H1 (cell line): ENCODE measurements at regions not wholly inside any gene's neighbourhood (a gene's known extent, or its start where the extent isn't known, plus 50 kb on each side); places are given as distances from the start of the nearest gene placed in this dataset.

ENCODE experiments used
- CTCF ChIA-PET: fragments of 300-600 bp; sonication (Branson Sonifier 250); formaldehyde crosslinking; loops from one replicate; lab custom pipeline; 2021; ENCODE audit not compliant: partially characterized antibody; lab: Charles Lee
- POLR2A ChIA-PET: fragments of 300-600 bp; sonication (Branson Sonifier 250); formaldehyde crosslinking; loops from one replicate; lab custom pipeline; 2021; ENCODE audit warnings: inconsistent platforms; ENCODE audit not compliant: partially characterized antibody; lab: Charles Lee
- DNase-seq, 2 experiments: peaks; one replicate each; pipeline versions ENCODE4 v3.0.0 to v3.0.0-alpha.2; 2010 to 2022; ENCODE audit warnings: low spot score in 2 of 2, low read depth in 1 of 2, mixed read lengths in 1 of 2
- FAIRE-seq: peaks from 2 replicates; lab custom pipeline; 2011; peaks lifted over from hg19 to GRCh38; lab: Jason Lieb, UNC
- H2AFZ ChIP-seq: 2 replicates; pipeline ENCODE4 v1.8.1; 2012; ENCODE audit warnings: low read length, inconsistent platforms
- H2AK5ac ChIP-seq: 2 replicates; pipeline ENCODE4 v1.6.1; 2013; ENCODE audit warnings: low read depth, low read length
- H2BK120ac ChIP-seq: replicated peaks from 2 replicates; pipeline ENCODE3; 2013; ENCODE audit warnings: low read depth, low read length, inconsistent platforms
- H2BK12ac ChIP-seq: 2 replicates; pipeline ENCODE4 v1.6.1; 2013; ENCODE audit warnings: low read depth, low read length
- H2BK15ac ChIP-seq: 2 replicates; pipeline ENCODE4 v1.6.1; 2013; ENCODE audit warnings: low read length
- H2BK20ac ChIP-seq: 2 replicates; pipeline ENCODE4 v1.6.1; 2013; ENCODE audit warnings: low read length
- H2BK5ac ChIP-seq: 2 replicates; pipeline ENCODE4 v1.6.1; 2013; ENCODE audit warnings: low read depth, low read length
- H3K14ac ChIP-seq: 2 replicates; pipeline ENCODE4 v1.6.1; 2013; ENCODE audit warnings: inconsistent platforms; ENCODE audit not compliant: insufficient read length
- H3K18ac ChIP-seq: 2 replicates; pipeline ENCODE4 v1.6.1; 2013; ENCODE audit warnings: low read length; ENCODE audit errors: extremely low read depth
- H3K23ac ChIP-seq: 2 replicates; pipeline ENCODE4 v1.6.1; 2013; ENCODE audit warnings: inconsistent platforms; ENCODE audit not compliant: insufficient read length
- H3K23me2 ChIP-seq: 2 replicates; pipeline ENCODE4 v1.6.1; 2013; ENCODE audit warnings: low read depth, low read length
- H3K27ac ChIP-seq: 2 replicates; pipeline ENCODE4 v1.6.1; 2011; ENCODE audit warnings: low read depth, low read length, inconsistent platforms
- H3K27me3 ChIP-seq, 4 experiments: replicated peaks in 1 of 4; 1 replicate in 1 of 4; 2 replicates in 3 of 4; pipeline versions ENCODE4 v1.6.1 to v1.8.1; 2011 to 2013; ENCODE audit warnings: low read length in 3 of 4, mild to moderate bottlenecking in 3 of 4, inconsistent platforms in 2 of 4, mixed read lengths in 2 of 4, moderate library complexity in 1 of 4; ENCODE audit not compliant: control insufficient read depth in 3 of 4, insufficient read depth in 3 of 4; ENCODE audit errors: extremely low read depth in 1 of 4
- H3K36me3 ChIP-seq, 4 experiments: 2 replicates each; pipeline versions ENCODE4 v1.6.1 to v1.8.1; 2011 to 2013; ENCODE audit warnings: mild to moderate bottlenecking in 4 of 4, low read length in 3 of 4, moderate library complexity in 2 of 4, control low read depth in 1 of 4, inconsistent platforms in 1 of 4; ENCODE audit not compliant: insufficient read depth in 4 of 4, control insufficient read depth in 2 of 4
- H3K4ac ChIP-seq: replicated peaks from 2 replicates; pipeline ENCODE3; 2013; ENCODE audit warnings: low read length, low read depth, mixed read lengths, inconsistent platforms; ENCODE audit not compliant: insufficient read length
- H3K4me1 ChIP-seq, 4 experiments: replicated peaks in 1 of 4; 1 replicate in 1 of 4; 2 replicates in 3 of 4; pipeline versions ENCODE4 v1.6.1 to v1.8.1; 2011 to 2013; ENCODE audit warnings: low read length in 3 of 4, inconsistent platforms in 2 of 4, mixed read lengths in 1 of 4; ENCODE audit not compliant: insufficient read depth in 4 of 4, control insufficient read depth in 3 of 4
- H3K4me2 ChIP-seq, 2 experiments: 2 replicates each; pipeline versions ENCODE4 v1.6.1 to v1.8.1; 2011 to 2013; ENCODE audit warnings: low read depth in 2 of 2, low read length in 2 of 2, control low read depth in 1 of 2, inconsistent platforms in 1 of 2, mild to moderate bottlenecking in 1 of 2; ENCODE audit not compliant: insufficient read depth in 1 of 2
- H3K4me3 ChIP-seq, 4 experiments: fragments of 200-600, 300-600 bp in 1 of 4; sonication (generic), shearing (Covaris generic), sonication (Bioruptor Twin) in 1 of 4; 2 replicates each; pipeline versions ENCODE4 v1.5.1 to v1.8.1; 2011 to 2016; ENCODE audit warnings: low read length in 4 of 4, low read depth in 3 of 4, control low read depth in 2 of 4, inconsistent platforms in 2 of 4, mild to moderate bottlenecking in 2 of 4, mixed read lengths in 1 of 4, moderate library complexity in 1 of 4; ENCODE audit not compliant: insufficient read depth in 2 of 4; ENCODE audit errors: extremely low read depth in 1 of 4
- H3K56ac ChIP-seq: replicated peaks from 2 replicates; pipeline ENCODE3; 2013; ENCODE audit warnings: low read depth, mild to moderate bottlenecking, mixed read lengths, low read length, inconsistent platforms; ENCODE audit not compliant: insufficient read length
- H3K79me1 ChIP-seq: 2 replicates; pipeline ENCODE4 v1.6.1; 2013; ENCODE audit warnings: low read depth, low read length, control low read depth
- H3K79me2 ChIP-seq, 2 experiments: 2 replicates each; pipeline versions ENCODE4 v1.6.1 to v1.8.1; 2012 to 2013; ENCODE audit warnings: low read length in 2 of 2, mild to moderate bottlenecking in 2 of 2, inconsistent platforms in 1 of 2; ENCODE audit not compliant: insufficient read depth in 2 of 2, control insufficient read depth in 1 of 2
- H3K9ac ChIP-seq, 4 experiments: replicated peaks in 1 of 4; 1 replicate in 1 of 4; 2 replicates in 3 of 4; pipeline versions ENCODE4 v1.6.1 to v1.8.1; 2011 to 2013; ENCODE audit warnings: low read depth in 3 of 4, low read length in 3 of 4, control low read depth in 2 of 4, mild to moderate bottlenecking in 2 of 4, moderate library complexity in 2 of 4, inconsistent platforms in 1 of 4; ENCODE audit errors: extremely low read depth in 1 of 4
- H3K9me3 ChIP-seq, 2 experiments: 2 replicates each; pipeline versions ENCODE4 v1.6.1 to v1.8.1; 2012 to 2013; ENCODE audit warnings: mild to moderate bottlenecking in 2 of 2, moderate library complexity in 2 of 2, control low read depth in 1 of 2, inconsistent platforms in 1 of 2, low read depth in 1 of 2, low read length in 1 of 2, mixed read lengths in 1 of 2; ENCODE audit not compliant: insufficient read depth in 2 of 2
- H4K20me1 ChIP-seq, 2 experiments: replicated peaks in 1 of 2; 2 replicates each; pipeline versions ENCODE3 to v1.8.1; 2011 to 2013; ENCODE audit warnings: inconsistent platforms in 2 of 2, low read length in 2 of 2, mild to moderate bottlenecking in 1 of 2; ENCODE audit not compliant: insufficient read depth in 2 of 2, control insufficient read depth in 1 of 2
- H4K5ac ChIP-seq: 2 replicates; pipeline ENCODE4 v1.6.1; 2013; ENCODE audit warnings: low read length, low read depth, mixed read lengths, inconsistent platforms; ENCODE audit not compliant: insufficient read length
- H4K8ac ChIP-seq: 2 replicates; pipeline ENCODE4 v1.8.0; 2013; ENCODE audit warnings: mild to moderate bottlenecking, moderate library complexity, low read length, inconsistent platforms; ENCODE audit not compliant: insufficient read depth; ENCODE audit errors: extremely low read depth
- H4K91ac ChIP-seq: replicated peaks from 2 replicates; pipeline ENCODE3; 2013; ENCODE audit warnings: low read length, mixed read lengths, inconsistent platforms; ENCODE audit not compliant: insufficient read length
- BCL11A ChIP-seq, 2 experiments: IDR thresholded peaks; one replicate each; pipeline ENCODE4 v1.6.1; 2011; ENCODE audit warnings: low read depth in 2 of 2, low read length in 2 of 2, mild to moderate bottlenecking in 2 of 2
- BRCA1 ChIP-seq: IDR thresholded peaks from 2 replicates; pipeline ENCODE4 v1.6.1; 2012; ENCODE audit warnings: low read depth, low read length, improper control_type of control experiment
- CHD1 ChIP-seq: IDR thresholded peaks from 2 replicates; pipeline ENCODE4 v1.6.1; 2012; ENCODE audit warnings: low read depth, low read length, improper control_type of control experiment
- HDAC2 ChIP-seq, 2 experiments: fragments of 300-600 bp in 1 of 2; sonication (generic) in 1 of 2; IDR thresholded peaks; 2 replicates each; pipeline ENCODE4 v1.6.1; 2011 to 2012; ENCODE audit warnings: low read depth in 2 of 2, low read length in 2 of 2, mild to moderate bottlenecking in 2 of 2, moderate library complexity in 2 of 2, borderline replicate concordance in 1 of 2, inconsistent platforms in 1 of 2
- HDAC6 ChIP-seq: IDR thresholded peaks from one replicate; pipeline ENCODE4 v1.7.1; 2012; ENCODE audit warnings: low read depth, mild to moderate bottlenecking, inconsistent platforms, low read length, moderate library complexity
- PHF8 ChIP-seq: fragments of 200-600 bp; sonication (generic); conservative IDR thresholded peaks from 2 replicates; pipeline ENCODE4 v1.7.1; 2012; ENCODE audit warnings: low read depth, mild to moderate bottlenecking, inconsistent platforms, low read length, moderate library complexity
- RBBP5 ChIP-seq: IDR thresholded peaks from 2 replicates; pipeline ENCODE4 v1.7.1; 2012; ENCODE audit warnings: low read depth, mild to moderate bottlenecking, inconsistent platforms, low read length, moderate library complexity, borderline replicate concordance
- RFX5 ChIP-seq: IDR thresholded peaks from 2 replicates; pipeline ENCODE4 v1.6.1; 2011; ENCODE audit warnings: low read depth, low read length, improper control_type of control experiment, borderline replicate concordance
- SAP30 ChIP-seq: fragments of 300-600 bp; sonication (generic); IDR thresholded peaks from 2 replicates; pipeline ENCODE4 v1.7.1; 2012; ENCODE audit warnings: low read length, moderate library complexity, mild to moderate bottlenecking, inconsistent platforms; ENCODE audit not compliant: insufficient read depth, insufficient replicate concordance
- SIRT6 ChIP-seq: IDR thresholded peaks from one replicate; pipeline ENCODE4 v1.7.1; 2012; ENCODE audit warnings: low read length, inconsistent platforms
- TAF7 ChIP-seq: optimal IDR thresholded peaks from 2 replicates; pipeline ENCODE3; 2011; ENCODE audit warnings: low read depth, mild to moderate bottlenecking, inconsistent platforms, low read length, moderate library complexity, borderline replicate concordance
- TBP ChIP-seq: IDR thresholded peaks from 2 replicates; pipeline ENCODE4 v1.6.1; 2011; ENCODE audit warnings: low read depth, low read length, improper control_type of control experiment
- YY1 ChIP-seq: IDR thresholded peaks from 2 replicates; pipeline ENCODE4 v1.6.1; 2011; ENCODE audit warnings: low read depth, mild to moderate bottlenecking, low read length
- WGBS, 2 experiments: shearing (Covaris generic) in 1 of 2; methylation state at CpG; one replicate each; pipeline versions ENCODE4 v1.1.6 to v1.1.7; 2013 to 2015; ENCODE audit warnings: low lambda C conversion rate in 2 of 2, mixed read lengths in 2 of 2, inconsistent platforms in 1 of 2, low coverage in 1 of 2, missing lambda C conversion rate in 1 of 2; ENCODE audit not compliant: insufficient replicate concordance in 2 of 2, insufficient coverage in 1 of 2, insufficient read length in 1 of 2; ENCODE audit errors: extremely low coverage in 1 of 2, missing lambda C conversion rate in 1 of 2; 5-methylcytosine and 5-hydroxymethylcytosine counted together

DNA sequence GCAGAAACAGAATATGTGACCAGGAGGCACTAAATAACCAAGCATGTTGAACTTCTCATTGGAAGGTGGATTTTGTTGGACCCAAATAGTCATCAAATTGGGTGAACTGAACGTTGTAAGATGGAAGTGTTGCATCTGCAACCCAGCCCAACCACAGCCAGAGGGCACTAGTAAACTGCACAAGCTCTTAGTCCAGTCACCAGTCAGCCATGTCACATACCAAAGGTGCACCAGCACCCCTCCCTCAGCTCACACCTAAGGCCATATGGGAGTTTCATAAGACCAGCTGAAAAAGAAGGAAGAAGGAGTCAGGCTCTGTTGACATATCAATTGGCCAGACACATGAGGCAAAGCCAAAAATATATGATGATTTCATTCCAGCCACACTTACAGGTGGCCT lies 481.7 kb upstream of the NR5A2 start:
- H3K14ac ChIP-seq: no peak overlapping the region
- 87% methylated on average over 1 of the region's 1 CpG; no CpG with 5 or more reads in 1 of the 2 experiments for WGBS, 2 experiments
- H2AFZ ChIP-seq: no peak overlapping the region
- H4K5ac ChIP-seq: no peak overlapping the region
- no peaks in the 10 kb centered on the region for H4K20me1 ChIP-seq
- H2BK15ac ChIP-seq: no peak overlapping the region
- H3K27ac ChIP-seq: no peak overlapping the region
- H3K4me2 ChIP-seq: no peak overlapping the region
- H3K9me3 ChIP-seq: no peaks in the 10 kb centered on the region
- H2BK12ac ChIP-seq: no peak overlapping the region
- no peaks in the 10 kb centered on the region for H3K23me2 ChIP-seq
- no peak overlapping the region for H3K9ac ChIP-seq
- no peak overlapping the region for H3K4ac ChIP-seq
- H4K8ac ChIP-seq: no peak overlapping the region
- no peak overlapping the region for H3K4me3 ChIP-seq
- H2BK120ac ChIP-seq: no peak overlapping the region
- no peak overlapping the region for H4K91ac ChIP-seq
- no peaks in the 10 kb centered on the region for H3K27me3 ChIP-seq
- H2BK20ac ChIP-seq: no peak overlapping the region
- no peak for DNase-seq
- POLR2A ChIA-PET: no interaction called here
- no peaks in the 10 kb centered on the region for H3K79me1 ChIP-seq
- no peak overlapping the region for H3K56ac ChIP-seq
- H3K18ac ChIP-seq: no peak overlapping the region
- no peak overlapping the region for H3K23ac ChIP-seq
- peak; percentile 65 for FAIRE-seq
- no peaks in the 10 kb centered on the region for H3K36me3 ChIP-seq
- H3K79me2 ChIP-seq: no peaks in the 10 kb centered on the region
- CTCF ChIA-PET: interaction anchor here (0.9 kb wide), 1 partner anchor 131 kb away, joined by 3 read pairs; no protein-coding TSS in a partner anchor
- no peaks in the 10 kb centered on the region for H3K4me1 ChIP-seq
- no peak overlapping the region for H2AK5ac ChIP-seq
- H2BK5ac ChIP-seq: no peak overlapping the region
- TF ChIP-seq BCL11A (IDR thresholded peaks at IDR 0.05; ENCODE audit: low read depth in 2 of 2, low read length in 2 of 2) (no peak), PHF8 (no peak), RFX5 (no peak), TAF7 (no peak), BRCA1 (no peak), SAP30 (no peak), YY1 (peak; percentile 66; the same call in 1 of the 2 replicates), HDAC2 (IDR thresholded peaks at IDR 0.05; ENCODE audit: borderline replicate concordance in 1 of 2, low read depth in 2 of 2, low read length in 2 of 2) (no peak), RBBP5 (no peak), HDAC6 (no peak), SIRT6 (no peak), CHD1 (no peak), TBP (no peak)
